SK-N-SH treated with all-trans-retinoic acid at 6 μM for 48 hours (cell line): ENCODE measurements at regions not wholly inside any gene's neighbourhood (a gene's known extent, or its start where the extent isn't known, plus 50 kb on each side); places are given as distances from the start of the nearest gene placed in this dataset.

Experiments
- PATZ1 ChIP-seq: fragments of 250-450 bp; sonication (Bioruptor Pico); IDR thresholded peaks from 2 replicates; pipeline ENCODE4 v1.8.0; 2020; ENCODE audit warnings: mild to moderate bottlenecking, moderate library complexity, borderline replicate concordance
- PPARA ChIP-seq: fragments of 250-450 bp; sonication (Bioruptor Pico); IDR thresholded peaks from 2 replicates; pipeline ENCODE4 v1.5.0; 2020; ENCODE audit warnings: mild to moderate bottlenecking, borderline replicate concordance
- TCF4 ChIP-seq: fragments of 250-450 bp; sonication (Bioruptor Pico); IDR thresholded peaks from 2 replicates; pipeline ENCODE4 v1.8.0; 2021; ENCODE audit warnings: mild to moderate bottlenecking, moderate library complexity, borderline replicate concordance
- TOX ChIP-seq: fragments of 250-450 bp; sonication (Bioruptor Pico); IDR thresholded peaks from 2 replicates; pipeline ENCODE4 v1.8.0; 2021; ENCODE audit warnings: mild to moderate bottlenecking, moderate library complexity, borderline replicate concordance
- ZFP3 ChIP-seq: fragments of 250-450 bp; sonication (Bioruptor Pico); IDR thresholded peaks from 2 replicates; pipeline ENCODE4 v1.5.0; 2020; ENCODE audit warnings: mild to moderate bottlenecking, moderate library complexity
- TF ChIP-seq, protein P1 (sequence below): fragments of 250-450 bp; sonication (Bioruptor Pico); IDR thresholded peaks from 2 replicates; pipeline ENCODE4 v1.5.1; 2020; ENCODE audit warnings: low read depth, mild to moderate bottlenecking, moderate library complexity

GRCh38 chr11:97702951-97703350 lies 1313.1 kb downstream of the JRKL start:
- TF ChIP-seq PATZ1 (CRISPR knock-in tag), result no peak
- no peak for TF ChIP-seq ZFP3 (CRISPR knock-in tag)
- no peak for TF ChIP-seq TCF4 (CRISPR knock-in tag)
- TF ChIP-seq PPARA, result no peak
- TF ChIP-seq, protein P1, sequence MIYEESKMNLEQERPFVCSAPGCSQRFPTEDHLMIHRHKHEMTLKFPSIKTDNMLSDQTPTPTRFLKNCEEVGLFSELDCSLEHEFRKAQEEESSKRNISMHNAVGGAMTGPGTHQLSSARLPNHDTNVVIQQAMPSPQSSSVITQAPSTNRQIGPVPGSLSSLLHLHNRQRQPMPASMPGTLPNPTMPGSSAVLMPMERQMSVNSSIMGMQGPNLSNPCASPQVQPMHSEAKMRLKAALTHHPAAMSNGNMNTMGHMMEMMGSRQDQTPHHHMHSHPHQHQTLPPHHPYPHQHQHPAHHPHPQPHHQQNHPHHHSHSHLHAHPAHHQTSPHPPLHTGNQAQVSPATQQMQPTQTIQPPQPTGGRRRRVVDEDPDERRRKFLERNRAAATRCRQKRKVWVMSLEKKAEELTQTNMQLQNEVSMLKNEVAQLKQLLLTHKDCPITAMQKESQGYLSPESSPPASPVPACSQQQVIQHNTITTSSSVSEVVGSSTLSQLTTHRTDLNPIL (CRISPR knock-in tag), result no peak
- TF ChIP-seq TOX, result no peak
